UCSD-AML1 (cell line): ENCODE measurements at regions not wholly inside any gene's neighbourhood (a gene's known extent, or its start where the extent isn't known, plus 50 kb on each side); places are given as distances from the start of the nearest gene placed in this dataset.

ENCODE experiments used
- DNase-seq: peaks from one replicate; lab custom pipeline; 2025; ENCODE audit not compliant: unreplicated experiment; lab: John Stamatoyannopoulos, UW

GRCh38 chr18:78699499-78699898, 280.1 kb upstream of the SALL3 start:
- no peak for DNase-seq

GRCh38 chr18:78701771-78702396, 277.7 kb upstream of the SALL3 start:
- no peak for DNase-seq

- DNase-seq, result no peak
Measured at GRCh38 chr18:78703291-78703690, 276.3 kb upstream of the SALL3 start.

- no peak for DNase-seq
Measured at GRCh38 chr18:78704971-78705461, 274.6 kb upstream of the SALL3 start.

GRCh38 chr18:78709261-78709809, 270.3 kb upstream of the SALL3 start:
- DNase-seq, result no peak

- DNase-seq, result no peak
Measured at GRCh38 chr18:78711316-78711715, 268.3 kb upstream of the SALL3 start.

GRCh38 chr18:78711971-78712370, 267.6 kb upstream of the SALL3 start:
- DNase-seq, result no peak

- DNase-seq, result no peak
Measured at GRCh38 chr18:78713069-78713468, 266.5 kb upstream of the SALL3 start.

GRCh38 chr18:78713726-78714125, 265.9 kb upstream of the SALL3 start:
- DNase-seq, result no peak

- no peak for DNase-seq
Measured at GRCh38 chr18:78716022-78716421, 263.6 kb upstream of the SALL3 start.

- DNase-seq, result no peak
Measured at GRCh38 chr18:78716581-78716980, 263.0 kb upstream of the SALL3 start.

- no peak for DNase-seq
Measured at GRCh38 chr18:78717051-78717765, 262.4 kb upstream of the SALL3 start.

GRCh38 chr18:78717766-78718150, 261.9 kb upstream of the SALL3 start:
- no peak for DNase-seq

GRCh38 chr18:78719821-78720220, 259.8 kb upstream of the SALL3 start:
- DNase-seq, result no peak

GRCh38 chr18:78720456-78721237, 259.0 kb upstream of the SALL3 start:
- no peak for DNase-seq

- no peak for DNase-seq
Measured at GRCh38 chr18:78721238-78721875, 258.3 kb upstream of the SALL3 start.

GRCh38 chr18:78721981-78722380, 257.6 kb upstream of the SALL3 start:
- no peak for DNase-seq

- no peak for DNase-seq
Measured at GRCh38 chr18:78722386-78722785, 257.2 kb upstream of the SALL3 start.

- no peak for DNase-seq
Measured at GRCh38 chr18:78722929-78723710, 256.5 kb upstream of the SALL3 start.

GRCh38 chr18:78724214-78724914, 255.3 kb upstream of the SALL3 start:
- DNase-seq, result no peak
